Smooth muscle cell (in vitro differentiated cells): ENCODE measurements at regions not wholly inside any gene's neighbourhood (a gene's known extent, or its start where the extent isn't known, plus 50 kb on each side); places are given as distances from the start of the nearest gene placed in this dataset.

ENCODE experiments used
- DNase-seq: peaks from one replicate; lab custom pipeline; 2025; ENCODE audit not compliant: unreplicated experiment; lab: John Stamatoyannopoulos, UW
- H2AFZ ChIP-seq: fragments of 200-600 bp; sonication (generic); 2 replicates; pipeline ENCODE4 v1.6.0; 2016; ENCODE audit warnings: antibody characterized with exemption, low read depth, mild to moderate bottlenecking
- H3F3A ChIP-seq: fragments of 200-600 bp; sonication (generic); 2 replicates; pipeline ENCODE4 v1.6.0; 2017; ENCODE audit warnings: antibody characterized with exemption, low read depth
- H3K27ac ChIP-seq: fragments of 200-600 bp; sonication (generic); 2 replicates; pipeline ENCODE4 v1.5.1; 2016; ENCODE audit warnings: low read depth, mild to moderate bottlenecking
- H3K27me3 ChIP-seq: fragments of 200-600 bp; sonication (generic); 2 replicates; pipeline ENCODE4 v1.6.1; 2016; ENCODE audit warnings: low read depth, mild to moderate bottlenecking
- H3K36me3 ChIP-seq: fragments of 200-600 bp; sonication (generic); 2 replicates; pipeline ENCODE4 v1.5.1; 2016; ENCODE audit warnings: low read depth
- H3K4me1 ChIP-seq: fragments of 200-600 bp; sonication (generic); 2 replicates; pipeline ENCODE4 v1.5.1; 2016; ENCODE audit warnings: low read depth
- H3K4me2 ChIP-seq: fragments of 200-600 bp; sonication (generic); 2 replicates; pipeline ENCODE4 v1.6.0; 2016; ENCODE audit warnings: mild to moderate bottlenecking
- H3K4me3 ChIP-seq: fragments of 200-600 bp; sonication (generic); 2 replicates; pipeline ENCODE4 v1.5.1; 2016; ENCODE audit warnings: mild to moderate bottlenecking
- H3K79me2 ChIP-seq: fragments of 200-600 bp; sonication (generic); 2 replicates; pipeline ENCODE4 v1.6.0; 2016; ENCODE audit warnings: low read depth, mild to moderate bottlenecking
- H3K9ac ChIP-seq: fragments of 200-600 bp; sonication (generic); 2 replicates; pipeline ENCODE4 v1.6.0; 2016; ENCODE audit warnings: low read depth
- H3K9me3 ChIP-seq: fragments of 200-600 bp; sonication (generic); replicated peaks from 2 replicates; pipeline ENCODE4 v1.5.1; 2016; ENCODE audit warnings: low read depth
- H4K20me1 ChIP-seq: fragments of 200-600 bp; sonication (generic); 2 replicates; pipeline ENCODE4 v1.6.0; 2016; ENCODE audit warnings: low read depth
- CTCF ChIP-seq: fragments of 200-600 bp; sonication (generic); IDR thresholded peaks from 2 replicates; pipeline ENCODE4 v1.5.1; 2017; ENCODE audit warnings: borderline replicate concordance, mild to moderate bottlenecking, antibody characterized with exemption; ENCODE audit not compliant: insufficient read depth, poor library complexity, severe bottlenecking
- WGBS: methylation state at CpG from one replicate; pipeline ENCODE4 v1.1.7; 2016; ENCODE audit warnings: low lambda C conversion rate; 5-methylcytosine and 5-hydroxymethylcytosine counted together

- Histone ChIP-seq H3K27ac (no peak overlapping the region), H3K4me2 (no peak overlapping the region), H3K9ac (no peak overlapping the region), H3K4me1 (peaks cover 16% of the 10 kb centered on the region), H2AFZ (no peak overlapping the region), H3K9me3 (no peaks in the 10 kb centered on the region), H3K79me2 (no peaks in the 10 kb centered on the region), H3K4me3 (no peak overlapping the region), H3K36me3 (no peaks in the 10 kb centered on the region), H3F3A (no peaks in the 10 kb centered on the region), H4K20me1 (no peaks in the 10 kb centered on the region), H3K27me3 (peaks cover 71% of the 10 kb centered on the region)
- WGBS: 11% methylated on average over 26 of the region's 26 CpGs
- TF ChIP-seq CTCF: no peak
- no peak for DNase-seq
These were observed 97.6 kb upstream of the HSD17B12 start for GRCh38 chr11:43582863-43583462.

- Histone ChIP-seq H3K79me2 (no peaks in the 10 kb centered on the region), H3K9ac (no peak overlapping the region), H3K9me3 (no peaks in the 10 kb centered on the region), H2AFZ (no peak overlapping the region), H3K4me3 (no peak overlapping the region), H3K27me3 (peaks cover 65% of the 10 kb centered on the region), H4K20me1 (no peaks in the 10 kb centered on the region), H3K27ac (no peak overlapping the region), H3K4me2 (no peak overlapping the region), H3K36me3 (no peaks in the 10 kb centered on the region), H3F3A (no peaks in the 10 kb centered on the region), H3K4me1 (peaks cover 16% of the 10 kb centered on the region)
- no peak for DNase-seq
- 56% methylated on average over 6 of the region's 6 CpGs for WGBS
- no peak for TF ChIP-seq CTCF
These were observed 97.0 kb upstream of the HSD17B12 start for GRCh38 chr11:43583548-43583947.

GRCh38 chr11:43585877-43586608 lies 94.5 kb upstream of the HSD17B12 start:
- Histone ChIP-seq H3K4me1 (peaks cover 8% of the 10 kb centered on the region), H3K27ac (no peak overlapping the region), H2AFZ (no peak overlapping the region), H3K36me3 (no peaks in the 10 kb centered on the region), H3K9ac (no peak overlapping the region), H4K20me1 (no peaks in the 10 kb centered on the region), H3F3A (no peaks in the 10 kb centered on the region), H3K4me3 (no peak overlapping the region), H3K4me2 (no peak overlapping the region), H3K9me3 (no peaks in the 10 kb centered on the region), H3K79me2 (no peaks in the 10 kb centered on the region), H3K27me3 (peaks cover 43% of the 10 kb centered on the region)
- no peak for DNase-seq
- TF ChIP-seq CTCF: no peak
- WGBS: 67% methylated on average over 1 of the region's 1 CpG
